ENCODE measurements at regions not wholly inside any gene's neighbourhood (a gene's known extent, or its start where the extent isn't known, plus 50 kb on each side); places are given as distances from the start of the nearest gene placed in this dataset.

DNA sequence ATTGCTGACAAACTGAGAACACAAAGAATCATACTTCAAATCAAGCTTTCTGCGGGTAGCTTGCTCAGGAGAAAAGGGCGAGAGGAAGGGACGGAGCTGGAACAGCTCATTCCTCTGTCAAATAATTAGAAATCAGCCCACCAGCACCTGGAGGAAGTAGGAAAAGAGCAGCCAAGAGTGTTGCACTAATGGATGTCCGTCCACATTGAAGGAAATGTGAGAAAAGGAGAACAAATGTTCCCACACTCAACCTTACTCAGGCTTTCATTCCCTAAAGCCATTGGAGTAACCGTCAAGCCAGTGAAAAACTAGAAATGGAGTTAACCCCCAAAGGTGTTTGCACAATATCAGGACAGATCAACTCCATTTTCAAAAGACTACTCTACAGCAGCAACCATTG lies 233.0 kb upstream of the PRKD1 start (continued):
- TF ChIP-seq BCL3 (IDR thresholded peaks at IDR 0.05; ENCODE audit: borderline replicate concordance, insufficient read depth, low read depth, low read length, poor library complexity, severe bottlenecking): no peak
- no peak for TF ChIP-seq NR2C1 (IDR thresholded peaks at IDR 0.05)

- Histone ChIP-seq H3K27ac (ENCODE audit: control insufficient read depth, insufficient read depth) (no peak overlapping the region), H4K20me1 (ENCODE audit: control insufficient read depth, insufficient read depth) (no peaks in the 10 kb centered on the region), H3K36me3 (ENCODE audit: control insufficient read depth in 2 of 2, insufficient read depth in 2 of 2, low read length in 1 of 2) (no peaks in the 10 kb centered on the region), H3K9ac (ENCODE audit: control insufficient read depth, insufficient read depth, low read length) (no peak overlapping the region), H3K4me3 (no peak overlapping the region), H3K27me3 (replicated peaks in 1 of 2; ENCODE audit: control insufficient read depth in 2 of 2, insufficient read depth in 2 of 2, low read length in 1 of 2) (no peaks in the 10 kb centered on the region), H3K9me3 (replicated peaks; ENCODE audit: control insufficient read depth, insufficient read depth, low read length) (no peaks in the 10 kb centered on the region), H3K4me2 (ENCODE audit: control insufficient read depth, insufficient read depth) (no peak overlapping the region), H3K79me2 (ENCODE audit: control insufficient read depth, insufficient read depth, low read length) (no peaks in the 10 kb centered on the region), H3K4me1 (ENCODE audit: control insufficient read depth, insufficient read depth, low read length) (no peaks in the 10 kb centered on the region), H2AFZ (ENCODE audit: control insufficient read depth, low read depth, low read length) (no peak overlapping the region)
- CTCF ChIA-PET: no interaction called here
- FAIRE-seq (no peak), DNase-seq (ENCODE audit: low read depth, low spot score) (no peak), ATAC-seq (no peak)
- intact Hi-C loops (cut with micrococcal nuclease; ENCODE audit: unreplicated experiment) (no loop called here), in situ Hi-C loops (cut with MboI) (no loop called here)
- RAD21 ChIA-PET (ENCODE audit: unreplicated experiment): no interaction called here
- POLR2A ChIA-PET: no interaction called here
- TF ChIP-seq PAX5 (IDR thresholded peaks at IDR 0.05; ENCODE audit: borderline replicate concordance, low read depth, low read length): no peak
- BruUV-seq (replicated peaks): no TSS peak
- SMC1A ChIA-PET (ENCODE audit: uncharacterized antibody, unreplicated experiment): no interaction called here
- WGBS (ENCODE audit: insufficient coverage, insufficient replicate concordance, low lambda C conversion rate, missing lambda C conversion rate): 0% methylated on average over 1 of the region's 1 CpG
Observed at GRCh38 chr14:30162066-30162465, 234.4 kb upstream of the PRKD1 start.

DNA sequence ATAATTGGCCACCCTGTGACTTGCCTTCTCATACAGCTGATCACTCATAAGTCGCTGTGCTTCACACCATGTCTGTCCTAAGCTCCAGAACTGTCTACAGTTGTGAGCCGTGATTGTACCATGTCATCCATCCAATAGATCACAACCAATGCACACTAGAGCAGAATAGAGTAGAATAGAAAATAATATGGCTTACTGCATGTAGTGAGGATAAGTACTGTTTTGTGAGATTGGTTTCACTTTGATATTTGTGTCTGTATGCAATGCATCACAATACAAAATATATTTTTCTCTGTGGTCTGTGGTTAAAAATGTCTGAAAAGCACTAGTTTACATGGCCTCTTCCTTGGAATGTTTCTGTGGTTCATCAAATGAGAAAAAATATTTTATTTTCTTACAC lies 237.6 kb upstream of the PRKD1 start:
- no peak for ATAC-seq
- Histone ChIP-seq H3K27ac (ENCODE audit: control insufficient read depth, insufficient read depth) (no peak overlapping the region), H3K9ac (ENCODE audit: control insufficient read depth, insufficient read depth, low read length) (no peak overlapping the region), H3K27me3 (replicated peaks in 1 of 2; ENCODE audit: control insufficient read depth in 2 of 2, insufficient read depth in 2 of 2, low read length in 1 of 2) (no peaks in the 10 kb centered on the region), H3K9me3 (replicated peaks; ENCODE audit: control insufficient read depth, insufficient read depth, low read length) (no peaks in the 10 kb centered on the region), H3K36me3 (ENCODE audit: control insufficient read depth in 2 of 2, insufficient read depth in 2 of 2, low read length in 1 of 2) (no peaks in the 10 kb centered on the region), H3K4me1 (ENCODE audit: control insufficient read depth, insufficient read depth, low read length) (no peaks in the 10 kb centered on the region), H4K20me1 (ENCODE audit: control insufficient read depth, insufficient read depth) (no peaks in the 10 kb centered on the region), H3K4me3 (no peak overlapping the region), H2AFZ (ENCODE audit: control insufficient read depth, low read depth, low read length) (no peak overlapping the region), H3K4me2 (ENCODE audit: control insufficient read depth, insufficient read depth) (no peak overlapping the region), H3K79me2 (ENCODE audit: control insufficient read depth, insufficient read depth, low read length) (no peaks in the 10 kb centered on the region)
- no TSS peak for BruUV-seq (replicated peaks)
- ChIA-PET POLR2A (no interaction called here), RAD21 (ENCODE audit: unreplicated experiment) (no interaction called here), SMC1A (ENCODE audit: uncharacterized antibody, unreplicated experiment) (no interaction called here), CTCF (no interaction called here)
- intact Hi-C loops (cut with micrococcal nuclease; ENCODE audit: unreplicated experiment) (no loop called here), in situ Hi-C loops (cut with MboI) (no loop called here)
- DNase-seq (ENCODE audit: low read depth, low spot score): no peak
- no peak for FAIRE-seq
- WGBS (ENCODE audit: insufficient coverage, insufficient replicate concordance, low lambda C conversion rate, missing lambda C conversion rate): 15% methylated on average over 2 of the region's 2 CpGs
- TF ChIP-seq NFXL1 (IDR thresholded peaks at IDR 0.05; ENCODE audit: borderline replicate concordance) (no peak), SREBF2 (IDR thresholded peaks at IDR 0.05; ENCODE audit: low read length) (no peak), ZBTB40 (IDR thresholded peaks at IDR 0.05; ENCODE audit: borderline replicate concordance) (no peak)
- TF ChIP-seq, protein P1, sequence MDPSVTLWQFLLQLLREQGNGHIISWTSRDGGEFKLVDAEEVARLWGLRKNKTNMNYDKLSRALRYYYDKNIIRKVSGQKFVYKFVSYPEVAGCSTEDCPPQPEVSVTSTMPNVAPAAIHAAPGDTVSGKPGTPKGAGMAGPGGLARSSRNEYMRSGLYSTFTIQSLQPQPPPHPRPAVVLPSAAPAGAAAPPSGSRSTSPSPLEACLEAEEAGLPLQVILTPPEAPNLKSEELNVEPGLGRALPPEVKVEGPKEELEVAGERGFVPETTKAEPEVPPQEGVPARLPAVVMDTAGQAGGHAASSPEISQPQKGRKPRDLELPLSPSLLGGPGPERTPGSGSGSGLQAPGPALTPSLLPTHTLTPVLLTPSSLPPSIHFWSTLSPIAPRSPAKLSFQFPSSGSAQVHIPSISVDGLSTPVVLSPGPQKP (IDR thresholded peaks at IDR 0.05; ENCODE audit: low read depth, low read length): no peak

All from GM12878 (cell line).